ENCODE measurements at regions not wholly inside any gene's neighbourhood (a gene's known extent, or its start where the extent isn't known, plus 50 kb on each side); places are given as distances from the start of the nearest gene placed in this dataset.

DNA sequence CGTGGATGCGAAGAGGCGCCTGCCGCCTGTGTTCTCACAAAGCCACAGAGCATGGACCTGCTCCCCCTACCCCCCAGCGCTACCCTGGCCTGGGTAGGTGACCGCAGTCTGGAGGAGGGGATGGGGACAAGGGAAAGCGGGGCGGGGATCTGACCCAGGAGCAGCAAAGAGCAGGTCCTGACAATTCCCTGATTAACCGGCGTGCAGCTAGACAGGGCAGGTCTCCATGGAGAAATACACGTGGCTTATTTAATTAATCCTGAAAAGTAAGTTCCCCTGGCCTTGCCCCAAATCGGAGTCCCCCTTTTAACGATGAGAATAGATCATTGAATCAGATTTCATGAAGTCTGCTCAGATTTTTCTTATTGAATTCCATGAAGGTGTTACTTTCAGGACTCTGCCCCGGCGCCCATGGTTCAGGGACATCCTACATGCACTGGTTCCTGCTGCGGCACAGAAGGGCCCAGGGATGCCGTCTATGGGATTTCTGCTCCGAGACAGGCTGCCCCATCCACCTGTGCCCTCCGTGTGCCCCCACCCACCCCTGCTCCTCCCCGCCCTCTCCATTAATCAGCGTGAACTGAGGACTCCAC lies 251.0 kb upstream of the SFSWAP start:
- POLR2A ChIA-PET (ENCODE audit: low non-redundant PET), result no interaction called here
- Histone ChIP-seq H3K9me3 (ENCODE audit: low read depth, low read length, poor library complexity, severe bottlenecking) (no peaks in the 10 kb centered on the region), H3K4me1 (ENCODE audit: insufficient read depth, low read length, poor library complexity, severe bottlenecking) (no peaks in the 10 kb centered on the region), H3K4me3 (ENCODE audit: low read depth, low read length, poor library complexity, severe bottlenecking) (no peak overlapping the region), H3K27me3 (replicated peaks; ENCODE audit: insufficient read depth, low read depth, low read length, poor library complexity) (peaks cover 71% of the 10 kb centered on the region), H3K27ac (ENCODE audit: low read depth, low read length, poor library complexity, severe bottlenecking) (no peak overlapping the region), H3K36me3 (ENCODE audit: insufficient read depth, low read length, poor library complexity, severe bottlenecking) (no peaks in the 10 kb centered on the region)
- no peak for DNase-seq (ENCODE audit: low spot score)
- intact Hi-C loops (cut with micrococcal nuclease; ENCODE audit: unreplicated experiment), result no loop called here
- TF ChIP-seq EZH2 (IDR thresholded peaks at IDR 0.05; ENCODE audit: borderline replicate concordance, low read depth, low read length, poor library complexity, severe bottlenecking), result no peak
- TF ChIP-seq, protein P1, sequence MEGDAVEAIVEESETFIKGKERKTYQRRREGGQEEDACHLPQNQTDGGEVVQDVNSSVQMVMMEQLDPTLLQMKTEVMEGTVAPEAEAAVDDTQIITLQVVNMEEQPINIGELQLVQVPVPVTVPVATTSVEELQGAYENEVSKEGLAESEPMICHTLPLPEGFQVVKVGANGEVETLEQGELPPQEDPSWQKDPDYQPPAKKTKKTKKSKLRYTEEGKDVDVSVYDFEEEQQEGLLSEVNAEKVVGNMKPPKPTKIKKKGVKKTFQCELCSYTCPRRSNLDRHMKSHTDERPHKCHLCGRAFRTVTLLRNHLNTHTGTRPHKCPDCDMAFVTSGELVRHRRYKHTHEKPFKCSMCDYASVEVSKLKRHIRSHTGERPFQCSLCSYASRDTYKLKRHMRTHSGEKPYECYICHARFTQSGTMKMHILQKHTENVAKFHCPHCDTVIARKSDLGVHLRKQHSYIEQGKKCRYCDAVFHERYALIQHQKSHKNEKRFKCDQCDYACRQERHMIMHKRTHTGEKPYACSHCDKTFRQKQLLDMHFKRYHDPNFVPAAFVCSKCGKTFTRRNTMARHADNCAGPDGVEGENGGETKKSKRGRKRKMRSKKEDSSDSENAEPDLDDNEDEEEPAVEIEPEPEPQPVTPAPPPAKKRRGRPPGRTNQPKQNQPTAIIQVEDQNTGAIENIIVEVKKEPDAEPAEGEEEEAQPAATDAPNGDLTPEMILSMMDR (conservative IDR thresholded peaks at IDR 0.05; ENCODE audit: low read depth, low read length), result no peak
- no TSS peak for BruUV-seq (replicated peaks)
- CTCF ChIA-PET, result no interaction called here

DNA sequence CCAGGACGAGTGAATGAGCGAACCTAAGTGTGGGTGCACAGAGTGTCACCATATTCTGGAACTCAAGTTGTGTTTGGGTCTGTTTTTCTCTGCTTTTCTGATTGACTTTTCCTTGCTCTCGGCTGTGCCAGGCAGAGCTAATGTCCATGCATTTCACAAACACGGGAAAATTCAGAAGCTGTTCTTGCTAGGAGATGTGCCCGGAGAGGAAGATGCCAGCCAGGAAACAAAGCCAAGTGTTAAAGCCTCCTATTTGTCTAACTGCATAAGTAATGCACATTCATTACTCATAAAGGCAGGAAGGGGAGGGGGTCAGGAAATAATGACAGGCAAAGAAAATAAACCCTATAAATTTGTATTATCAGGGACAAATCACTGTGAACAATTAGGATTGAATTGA lies 250.4 kb upstream of the SFSWAP start:
- CTCF ChIA-PET, result no interaction called here

DNA sequence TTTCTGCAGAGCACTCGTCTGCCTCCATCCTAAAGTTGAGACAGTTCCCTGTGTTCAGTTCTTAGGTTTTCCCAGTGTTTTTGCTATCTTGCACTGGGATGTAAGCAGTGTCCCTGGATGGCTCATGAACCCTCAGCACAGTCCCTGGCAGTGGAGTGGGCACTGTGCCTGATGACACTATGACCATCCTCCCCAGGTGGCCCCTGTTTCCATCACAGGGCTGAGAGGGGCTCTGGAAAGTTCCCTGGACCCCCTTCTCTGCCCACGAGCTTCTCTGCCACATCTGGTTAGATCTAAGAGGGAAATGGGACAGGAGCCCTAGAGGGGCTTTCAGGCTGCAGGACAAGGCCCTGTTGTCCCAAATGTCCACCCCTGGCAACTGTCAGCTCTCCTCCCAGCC lies 249.8 kb upstream of the SFSWAP start:
- no peak overlapping the region for H3K4me3 ChIP-seq (ENCODE audit: low read depth, low read length, poor library complexity, severe bottlenecking)
- H3K9me3 ChIP-seq (ENCODE audit: low read depth, low read length, poor library complexity, severe bottlenecking), result no peaks in the 10 kb centered on the region
- H3K36me3 ChIP-seq (ENCODE audit: insufficient read depth, low read length, poor library complexity, severe bottlenecking), result no peaks in the 10 kb centered on the region
- ChIA-PET POLR2A (ENCODE audit: low non-redundant PET) (no interaction called here), CTCF (no interaction called here)
- TF ChIP-seq, protein P1 (conservative IDR thresholded peaks at IDR 0.05; ENCODE audit: low read depth, low read length), result no peak
- no peak for TF ChIP-seq EZH2 (IDR thresholded peaks at IDR 0.05; ENCODE audit: borderline replicate concordance, low read depth, low read length, poor library complexity, severe bottlenecking)
- BruUV-seq (replicated peaks), result no TSS peak
- H3K4me1 ChIP-seq (ENCODE audit: insufficient read depth, low read length, poor library complexity, severe bottlenecking), result no peaks in the 10 kb centered on the region
- intact Hi-C loops (cut with micrococcal nuclease; ENCODE audit: unreplicated experiment), result no loop called here
- H3K27ac ChIP-seq (ENCODE audit: low read depth, low read length, poor library complexity, severe bottlenecking), result no peak overlapping the region
- DNase-seq (ENCODE audit: low spot score), result no peak
- peaks cover 71% of the 10 kb centered on the region for H3K27me3 ChIP-seq (replicated peaks; ENCODE audit: insufficient read depth, low read depth, low read length, poor library complexity)

More for the DNA sequence above, 250.4 kb upstream of the SFSWAP start:
- intact Hi-C loops (cut with micrococcal nuclease; ENCODE audit: unreplicated experiment), result no loop called here
- TF ChIP-seq EZH2 (IDR thresholded peaks at IDR 0.05; ENCODE audit: borderline replicate concordance, low read depth, low read length, poor library complexity, severe bottlenecking), result no peak
- TF ChIP-seq, protein P1 (conservative IDR thresholded peaks at IDR 0.05; ENCODE audit: low read depth, low read length), result no peak
- Histone ChIP-seq H3K36me3 (ENCODE audit: insufficient read depth, low read length, poor library complexity, severe bottlenecking) (no peaks in the 10 kb centered on the region), H3K4me1 (ENCODE audit: insufficient read depth, low read length, poor library complexity, severe bottlenecking) (no peaks in the 10 kb centered on the region), H3K27me3 (replicated peaks; ENCODE audit: insufficient read depth, low read depth, low read length, poor library complexity) (peaks cover 71% of the 10 kb centered on the region), H3K4me3 (ENCODE audit: low read depth, low read length, poor library complexity, severe bottlenecking) (no peak overlapping the region), H3K9me3 (ENCODE audit: low read depth, low read length, poor library complexity, severe bottlenecking) (no peaks in the 10 kb centered on the region), H3K27ac (ENCODE audit: low read depth, low read length, poor library complexity, severe bottlenecking) (no peak overlapping the region)
- no peak for DNase-seq (ENCODE audit: low spot score)
- no TSS peak for BruUV-seq (replicated peaks)
- POLR2A ChIA-PET (ENCODE audit: low non-redundant PET), result no interaction called here
